ENCODE measurements at regions not wholly inside any gene's neighbourhood (a gene's known extent, or its start where the extent isn't known, plus 50 kb on each side); places are given as distances from the start of the nearest gene placed in this dataset.
"Not testable (repeated sequence)": the region's sequence is repeated elsewhere in the genome, so short reads cannot be mapped to it uniquely, and the experiment has no call there.

GRCh38 chr6:27854421-27854820, 57.8 kb downstream of the OR2B2 start:
- DNase-seq, result no peak

- DNase-seq, result no peak
These were observed 60.8 kb downstream of the OR2B2 start for GRCh38 chr6:27851440-27851839.

GRCh38 chr6:27849001-27849400, 63.2 kb downstream of the OR2B2 start:
- not testable (repeated sequence) for DNase-seq

GRCh38 chr6:27847706-27848105, 64.5 kb downstream of the OR2B2 start:
- DNase-seq, result no peak

GRCh38 chr6:27840572-27840971, 71.6 kb downstream of the OR2B2 start:
- DNase-seq, result no peak

GRCh38 chr6:27839626-27840475, 72.3 kb downstream of the OR2B2 start:
- DNase-seq, result peak; percentile 86

GRCh38 chr6:27838945-27839625, 73.1 kb downstream of the OR2B2 start:
- DNase-seq, result no peak

GRCh38 chr6:27838058-27838944, 73.9 kb downstream of the OR2B2 start:
- DNase-seq, result peak; percentile 100

GRCh38 chr6:27837625-27838057, 74.6 kb downstream of the OR2B2 start:
- no peak for DNase-seq

- peak; percentile 82 for DNase-seq
These were observed 75.2 kb downstream of the OR2B2 start for GRCh38 chr6:27836783-27837624.

- DNase-seq, result peak; percentile 49
These were observed 75.9 kb downstream of the OR2B2 start for GRCh38 chr6:27836141-27836782.

GRCh38 chr6:27834879-27835549, 77.2 kb downstream of the OR2B2 start:
- no peak for DNase-seq

- DNase-seq, result no peak
These were observed 77.8 kb downstream of the OR2B2 start for GRCh38 chr6:27834384-27834783.

- peak; percentile 80 for DNase-seq
These were observed 80.6 kb downstream of the OR2B2 start for GRCh38 chr6:27831434-27832081.

- DNase-seq, result peak; percentile 55
These were observed 81.4 kb downstream of the OR2B2 start for GRCh38 chr6:27830600-27831433.

- DNase-seq, result peak; percentile 35
These were observed 82.0 kb downstream of the OR2B2 start for GRCh38 chr6:27830212-27830599.

GRCh38 chr6:27829453-27830211, 82.6 kb downstream of the OR2B2 start:
- no peak for DNase-seq

GRCh38 chr6:27827477-27827876, 84.7 kb downstream of the OR2B2 start:
- DNase-seq, result not testable (repeated sequence)

- DNase-seq, result not testable (repeated sequence)
These were observed 85.6 kb downstream of the OR2B2 start for GRCh38 chr6:27826612-27826985.
